ENCODE measurements at regions not wholly inside any gene's neighbourhood (a gene's known extent, or its start where the extent isn't known, plus 50 kb on each side); places are given as distances from the start of the nearest gene placed in this dataset.
"Not testable (repeated sequence)": the region's sequence is repeated elsewhere in the genome, so short reads cannot be mapped to it uniquely, and the experiment has no call there.

GRCh38 chr3:33919312-33920120 is 121.1 kb downstream of the PDCD6IP start:
- no peak for DNase-seq (ENCODE audit: low spot score)

GRCh38 chr3:33920511-33920910 is 122.1 kb downstream of the PDCD6IP start:
- DNase-seq (ENCODE audit: low spot score), result no peak

- DNase-seq (ENCODE audit: low spot score), result no peak
These were observed 123.2 kb downstream of the PDCD6IP start for GRCh38 chr3:33921608-33922007.

DNA sequence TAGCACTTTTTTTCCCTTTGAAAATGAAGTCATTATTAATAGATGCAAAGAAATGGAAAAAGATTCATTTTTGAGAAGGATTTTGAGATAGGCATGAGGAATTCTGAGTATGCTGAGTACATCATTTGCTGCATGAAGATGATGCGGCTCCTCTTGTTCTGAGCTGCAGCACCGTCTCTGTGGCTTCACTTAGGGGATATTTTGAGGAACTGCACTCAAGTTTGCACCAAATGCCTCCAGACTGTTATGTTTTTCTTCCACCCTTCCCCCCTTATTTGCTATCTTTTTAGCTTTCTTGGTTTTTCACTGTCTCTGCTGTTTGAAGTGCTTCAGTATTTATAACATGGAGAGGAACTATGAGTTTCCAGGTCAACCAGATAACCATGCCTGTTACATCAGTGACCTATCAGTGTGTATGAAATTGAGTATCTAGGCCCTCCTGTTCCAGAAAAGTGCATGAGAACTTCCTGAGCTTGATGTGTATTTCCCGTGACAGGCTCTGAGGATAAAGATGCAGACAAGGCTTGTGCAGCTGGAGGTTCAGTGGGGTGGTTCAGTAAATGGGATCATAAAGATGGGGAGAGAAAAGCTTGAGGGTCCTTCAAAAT is 128.7 kb downstream of the PDCD6IP start:
- no peak for DNase-seq (ENCODE audit: low spot score)

DNA sequence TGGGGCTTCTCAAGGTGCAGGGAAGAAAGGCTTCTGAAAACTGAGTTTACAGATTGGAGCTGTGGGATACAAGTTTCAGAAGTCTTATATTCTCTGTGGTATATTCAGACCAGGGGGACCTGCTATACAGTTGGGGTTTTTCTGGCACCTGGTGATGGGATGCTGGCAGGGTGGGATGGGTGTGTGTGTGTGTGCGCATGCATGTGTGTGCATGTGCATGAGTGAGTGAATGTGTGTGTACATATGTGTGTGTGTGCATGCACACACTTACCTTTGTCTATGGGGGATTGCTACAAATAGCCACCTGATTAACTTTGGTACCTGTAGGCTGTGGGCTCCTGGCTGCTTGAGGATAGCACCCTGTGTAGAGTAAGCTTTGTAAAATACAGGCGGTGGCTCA is 131.4 kb downstream of the PDCD6IP start:
- no peak for DNase-seq (ENCODE audit: low spot score)

DNA sequence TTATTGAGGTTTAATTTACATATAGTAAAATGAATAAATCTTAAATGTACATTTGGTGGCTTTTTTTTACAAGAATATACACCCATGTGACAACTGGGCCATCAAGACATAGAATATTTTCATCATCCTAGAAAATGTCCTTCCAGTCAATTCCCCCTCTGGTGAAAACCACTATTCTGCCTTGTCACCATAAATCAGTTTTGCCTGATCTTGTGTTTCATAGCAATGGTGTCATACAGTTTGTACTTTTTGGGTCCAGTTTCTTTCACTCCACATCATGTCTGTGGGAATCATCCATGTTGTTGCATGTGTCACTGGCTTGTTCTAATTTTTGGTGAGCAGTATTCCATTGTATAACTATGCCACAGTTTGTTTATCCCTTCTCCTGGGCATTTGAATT is 133.1 kb downstream of the PDCD6IP start:
- no peak for DNase-seq (ENCODE audit: low spot score)

DNA sequence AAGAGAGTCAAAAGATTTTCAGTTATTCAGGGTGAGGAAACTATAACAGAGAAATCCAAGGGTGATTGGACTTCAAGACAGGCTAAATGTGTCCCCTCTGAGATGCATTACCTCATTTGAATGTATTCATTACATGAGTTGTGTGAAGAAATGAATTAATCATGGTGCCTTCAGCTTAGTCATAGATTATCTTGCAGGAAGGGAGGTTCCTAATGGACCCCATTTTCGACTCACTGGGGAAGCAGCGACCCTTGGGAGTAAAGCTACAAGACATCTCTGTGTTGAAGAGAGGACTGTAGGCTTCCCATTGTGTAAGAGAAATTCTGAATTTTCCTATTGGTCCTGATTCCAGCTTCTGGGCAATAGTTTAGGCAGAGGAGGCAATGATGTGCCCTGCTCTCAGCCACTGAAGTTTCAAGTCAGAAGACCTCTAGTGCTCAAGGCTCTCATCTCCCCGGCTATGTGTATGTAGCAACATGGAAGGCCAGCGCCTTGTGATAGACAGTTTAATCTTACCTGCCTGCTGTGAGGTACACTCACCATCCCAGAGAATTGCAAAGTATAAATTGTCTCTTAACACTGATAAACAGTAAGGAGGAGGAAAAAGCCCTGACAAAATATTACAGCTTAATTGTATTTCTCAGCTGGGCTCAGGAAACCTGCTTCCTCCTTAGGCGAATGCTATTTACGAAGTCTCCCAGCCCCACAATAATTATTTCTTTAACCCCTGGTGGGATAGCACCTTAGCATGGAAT is 133.8 kb downstream of the PDCD6IP start:
- no peak for DNase-seq (ENCODE audit: low spot score)

- DNase-seq (ENCODE audit: low spot score), result no peak
These were observed 137.9 kb downstream of the PDCD6IP start for GRCh38 chr3:33936171-33936920.

- no peak for DNase-seq (ENCODE audit: low spot score)
These were observed 138.6 kb downstream of the PDCD6IP start for GRCh38 chr3:33936921-33937525.

GRCh38 chr3:33937628-33938027 is 139.2 kb downstream of the PDCD6IP start:
- no peak for DNase-seq (ENCODE audit: low spot score)

- DNase-seq (ENCODE audit: low spot score), result no peak
These were observed 141.7 kb downstream of the PDCD6IP start for GRCh38 chr3:33940149-33940548.

GRCh38 chr3:33940736-33941135 is 142.3 kb downstream of the PDCD6IP start:
- DNase-seq (ENCODE audit: low spot score), result no peak

DNA sequence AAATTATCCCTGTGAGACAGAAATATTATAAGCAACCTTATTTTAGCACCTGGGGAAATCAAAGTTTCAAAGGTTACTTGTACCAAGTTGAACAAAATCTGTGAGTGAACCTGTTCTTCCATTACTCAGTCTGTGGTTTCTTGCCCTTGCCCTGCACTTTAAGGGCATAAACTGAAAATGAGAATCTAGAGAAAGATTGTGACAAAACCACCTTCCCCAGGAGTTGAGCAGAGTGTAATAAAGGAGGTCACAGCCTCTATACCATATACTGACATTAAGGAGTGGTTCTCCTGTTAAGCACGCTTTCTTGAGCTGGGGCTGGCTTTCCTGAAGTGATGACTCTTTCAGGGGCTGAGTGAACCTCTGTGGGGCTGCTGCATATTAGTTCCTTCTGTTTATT is 143.4 kb downstream of the PDCD6IP start:
- DNase-seq (ENCODE audit: low spot score), result no peak

DNA sequence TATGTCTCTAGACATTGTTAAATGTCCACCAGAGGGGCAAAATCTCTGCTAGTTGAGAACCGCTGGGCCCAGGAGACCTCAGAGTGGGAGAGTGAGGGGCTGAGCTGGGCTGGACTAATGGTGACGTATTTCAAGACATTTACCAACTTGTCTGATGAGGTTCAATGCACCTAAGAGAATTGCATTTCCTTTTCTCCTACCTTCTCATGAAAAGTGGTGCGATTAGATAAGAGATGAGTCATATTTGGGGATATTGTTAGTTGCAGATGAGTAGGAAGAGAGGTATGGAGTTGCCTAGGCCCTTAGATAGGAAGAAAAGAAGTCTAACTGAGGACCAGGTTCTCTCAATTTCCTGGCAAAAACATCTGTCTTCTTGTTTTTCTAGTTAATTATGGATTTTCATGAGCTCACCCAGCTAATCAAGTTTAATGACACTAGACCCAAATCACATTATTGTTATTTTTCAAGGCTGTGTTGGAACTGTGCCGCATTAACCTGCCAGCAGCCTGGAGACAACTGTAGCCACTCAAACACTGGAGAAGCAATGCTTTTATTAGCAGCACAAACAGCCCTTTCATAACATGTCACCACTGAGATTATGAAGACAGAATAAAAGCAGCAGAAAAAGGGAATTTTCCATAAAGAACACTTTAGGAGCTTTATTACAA is 144.2 kb downstream of the PDCD6IP start:
- no peak for DNase-seq (ENCODE audit: low spot score)

GRCh38 chr3:33943277-33943676 is 144.8 kb downstream of the PDCD6IP start:
- no peak for DNase-seq (ENCODE audit: low spot score)

DNA sequence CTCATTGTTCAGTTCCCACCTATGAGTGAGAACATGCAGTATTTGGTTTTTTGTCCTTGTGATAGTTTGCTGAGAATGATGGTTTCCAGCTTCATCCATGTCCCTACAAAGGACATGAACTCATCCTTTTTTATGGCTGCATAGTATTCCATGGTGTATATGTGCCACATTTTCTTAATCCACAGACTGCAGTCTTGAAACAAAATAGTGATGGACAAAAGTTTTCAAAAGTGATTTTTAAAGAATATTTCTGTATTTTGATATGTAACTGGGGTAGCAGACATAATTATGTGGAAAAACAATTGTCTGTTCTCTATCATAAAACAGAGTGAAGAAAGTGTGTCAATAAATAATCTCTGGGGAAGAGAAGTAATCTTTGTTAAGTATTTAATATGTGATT is 148.2 kb downstream of the PDCD6IP start:
- DNase-seq (ENCODE audit: low spot score), result not testable (repeated sequence)

DNA sequence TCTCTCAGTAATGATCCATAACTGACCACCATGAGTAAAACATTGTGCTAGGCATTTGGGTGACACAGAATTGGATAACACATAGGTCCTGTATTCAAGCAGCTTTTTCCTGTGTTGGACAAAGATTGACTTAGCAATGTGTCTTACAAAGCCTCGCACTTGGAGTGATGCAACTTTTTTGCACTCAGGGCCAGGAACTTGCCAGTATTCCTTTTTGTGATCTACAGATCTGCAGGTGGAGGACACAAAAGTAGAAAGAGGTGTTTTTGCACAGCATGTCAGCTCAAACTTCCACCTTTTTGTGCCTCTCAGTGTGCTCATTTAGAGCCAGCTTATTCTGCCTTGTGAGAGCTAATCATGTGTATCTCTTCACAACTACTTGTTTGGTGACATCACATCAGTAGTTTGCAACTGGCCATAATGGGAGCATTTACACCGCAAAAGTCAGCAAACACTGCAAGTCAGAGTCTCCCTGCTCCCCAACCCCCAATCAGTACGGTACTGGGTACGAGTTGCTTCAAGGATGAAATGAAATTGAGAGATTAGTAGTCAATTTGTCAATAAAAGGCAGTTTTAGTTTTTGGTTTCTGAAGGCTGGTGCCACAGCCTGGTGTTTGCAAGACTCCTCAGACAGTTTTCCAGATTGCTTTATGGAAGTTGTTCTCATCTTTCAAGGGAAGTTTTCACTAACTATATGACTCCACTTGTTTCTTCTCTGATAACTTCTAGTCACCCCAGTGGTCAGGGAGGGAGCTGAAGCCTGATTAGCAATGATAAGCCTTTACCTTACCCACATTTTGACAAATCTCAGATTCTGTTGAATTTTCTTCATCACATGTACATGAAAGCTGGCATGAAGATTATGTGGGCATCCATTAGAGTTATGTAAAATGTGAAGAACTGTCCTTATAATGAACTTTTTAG is 149.1 kb downstream of the PDCD6IP start:
- DNase-seq (ENCODE audit: low spot score), result no peak

DNA sequence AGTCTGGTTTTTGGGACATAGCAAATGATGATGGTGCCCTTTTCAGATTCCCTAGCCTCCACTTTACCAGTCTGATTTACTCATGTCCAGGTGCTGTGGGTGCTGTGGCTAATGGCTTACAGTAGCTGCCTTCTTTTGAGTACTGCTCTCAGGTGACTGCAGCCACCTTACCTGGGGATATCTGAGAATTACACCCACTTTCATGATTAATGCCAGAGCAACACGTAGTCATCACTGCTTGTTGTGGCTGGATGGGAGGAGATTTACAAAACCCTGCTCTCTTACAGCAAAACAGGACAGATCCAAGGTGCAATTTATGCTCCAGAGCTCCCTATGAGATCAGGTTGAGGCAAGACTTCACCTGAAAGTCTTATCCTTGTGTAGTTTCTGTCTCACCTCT is 150.6 kb downstream of the PDCD6IP start:
- DNase-seq (ENCODE audit: low spot score), result no peak

- no peak for DNase-seq (ENCODE audit: low spot score)
These were observed 156.5 kb downstream of the PDCD6IP start for GRCh38 chr3:33954956-33955355.

DNA sequence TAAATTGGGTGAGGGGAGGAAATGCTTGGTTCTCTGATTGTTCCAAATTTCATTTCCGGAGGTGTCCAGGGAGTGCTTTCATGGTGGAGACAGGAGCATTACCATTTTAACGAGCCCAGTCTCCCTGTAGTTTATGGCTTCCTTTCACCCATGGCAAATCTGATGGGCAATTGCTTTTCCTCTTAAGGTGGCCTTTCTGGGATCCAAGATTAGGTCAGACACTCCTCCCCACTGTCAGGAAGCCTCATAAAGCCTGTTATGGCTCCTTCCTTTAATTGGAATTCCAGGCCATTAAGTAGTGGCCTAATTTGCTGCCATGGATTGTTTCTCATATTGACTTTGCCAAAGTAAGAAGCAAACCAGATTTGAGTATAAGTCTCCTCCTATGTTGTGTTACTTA is 157.8 kb downstream of the PDCD6IP start:
- no peak for DNase-seq (ENCODE audit: low spot score)
